ENCODE measurements at regions not wholly inside any gene's neighbourhood (a gene's known extent, or its start where the extent isn't known, plus 50 kb on each side); places are given as distances from the start of the nearest gene placed in this dataset.

GRCh38 chr18:68596016-68596415 lies 118.9 kb downstream of the TMX3 start:
- no peak for ATAC-seq
- DNase-seq = no peak
- H3K27ac ChIP-seq = no peak overlapping the region
- H3K36me3 ChIP-seq = no peaks in the 10 kb centered on the region
- no peak overlapping the region for H3K4me3 ChIP-seq
- intact Hi-C loops (cut with DNase I) = no loop called here
- H3K4me1 ChIP-seq = no peaks in the 10 kb centered on the region
- H3K27me3 ChIP-seq = no peaks in the 10 kb centered on the region
- no peak for TF ChIP-seq CTCF (IDR thresholded peaks at IDR 0.05)
- no peaks in the 10 kb centered on the region for H3K9me3 ChIP-seq

GRCh38 chr18:68588169-68588568 lies 126.7 kb downstream of the TMX3 start:
- no peak for TF ChIP-seq CTCF (IDR thresholded peaks at IDR 0.05)
- H3K4me3 ChIP-seq = no peak overlapping the region
- intact Hi-C loops (cut with DNase I) = no loop called here
- H3K27me3 ChIP-seq = no peaks in the 10 kb centered on the region
- no peak for DNase-seq
- no peak for ATAC-seq
- no peaks in the 10 kb centered on the region for H3K4me1 ChIP-seq
- no peak overlapping the region for H3K27ac ChIP-seq
- H3K36me3 ChIP-seq = no peaks in the 10 kb centered on the region
- H3K9me3 ChIP-seq = no peaks in the 10 kb centered on the region

- intact Hi-C loops (cut with DNase I) = no loop called here
- DNase-seq (no peak), ATAC-seq (no peak)
- no peaks in the 10 kb centered on the region for H3K36me3 ChIP-seq
- H3K9me3 ChIP-seq = no peaks in the 10 kb centered on the region
- no peak overlapping the region for H3K4me3 ChIP-seq
- H3K27me3 ChIP-seq = no peaks in the 10 kb centered on the region
- TF ChIP-seq CTCF (IDR thresholded peaks at IDR 0.05) = no peak
- no peaks in the 10 kb centered on the region for H3K4me1 ChIP-seq
- H3K27ac ChIP-seq = no peak overlapping the region
Measured at GRCh38 chr18:68583685-68584084, 131.2 kb downstream of the TMX3 start.

- H3K9me3 ChIP-seq = peaks cover 0 to 11% of the 10 kb centered on the region in 2 donors
- ATAC-seq (no peak), DNase-seq (no peak)
- intact Hi-C loops (cut with DNase I) = no loop called here
- no peaks in the 10 kb centered on the region for H3K4me1 ChIP-seq
- no peaks in the 10 kb centered on the region for H3K27me3 ChIP-seq
- H3K4me3 ChIP-seq = no peak overlapping the region
- no peak overlapping the region for H3K27ac ChIP-seq
- no peaks in the 10 kb centered on the region for H3K36me3 ChIP-seq
- TF ChIP-seq CTCF (IDR thresholded peaks at IDR 0.05) = no peak
Measured at GRCh38 chr18:68574311-68574710, 140.6 kb downstream of the TMX3 start.

- no peak overlapping the region for H3K27ac ChIP-seq
- ATAC-seq = no peak
- H3K4me1 ChIP-seq = no peaks in the 10 kb centered on the region
- H3K4me3 ChIP-seq = no peak overlapping the region
- H3K27me3 ChIP-seq = no peaks in the 10 kb centered on the region
- peaks cover 0 to 11% of the 10 kb centered on the region in 2 donors for H3K9me3 ChIP-seq
- intact Hi-C loops (cut with DNase I) = no loop called here
- no peaks in the 10 kb centered on the region for H3K36me3 ChIP-seq
- no peak for DNase-seq
- TF ChIP-seq CTCF (IDR thresholded peaks at IDR 0.05) = no peak
Measured at GRCh38 chr18:68569936-68570335, 145.0 kb downstream of the TMX3 start.

Measured in left lung (tissue), 4 donors.